H9 (cell line): ENCODE measurements at regions not wholly inside any gene's neighbourhood (a gene's known extent, or its start where the extent isn't known, plus 50 kb on each side); places are given as distances from the start of the nearest gene placed in this dataset.

Source experiments
- DNase-seq: peaks from one replicate; pipeline ENCODE4 v3.0.0-alpha.2; 2017
- H2AFZ ChIP-seq: one replicate; pipeline ENCODE4 v1.6.1; 2013; ENCODE audit warnings: mild to moderate bottlenecking, low read length, control low read depth, moderate library complexity
- H2AK5ac ChIP-seq: 2 replicates; pipeline ENCODE4 v1.6.1; 2013; ENCODE audit warnings: low read length, control low read depth, mixed read lengths; ENCODE audit not compliant: insufficient read length
- H2BK120ac ChIP-seq: one replicate; pipeline ENCODE4 v1.6.1; 2013; ENCODE audit warnings: low read depth, mild to moderate bottlenecking, low read length, control low read depth, inconsistent platforms; ENCODE audit not compliant: poor library complexity, severe bottlenecking
- H2BK12ac ChIP-seq: 2 replicates; pipeline ENCODE4 v1.6.1; 2013; ENCODE audit warnings: low read length, control low read depth, mixed read lengths, low read depth; ENCODE audit not compliant: insufficient read length
- H2BK15ac ChIP-seq: 2 replicates; pipeline ENCODE4 v1.6.1; 2013; ENCODE audit warnings: low read depth, low read length, control low read depth
- H2BK20ac ChIP-seq: one replicate; pipeline ENCODE4 v1.6.1; 2013; ENCODE audit warnings: low read depth, mild to moderate bottlenecking, low read length, control low read depth, inconsistent platforms; ENCODE audit not compliant: poor library complexity, severe bottlenecking
- H2BK5ac ChIP-seq: 2 replicates; pipeline ENCODE4 v1.6.1; 2013; ENCODE audit warnings: low read length, control low read depth, mixed read lengths; ENCODE audit not compliant: insufficient read length
- H3K14ac ChIP-seq: 2 replicates; pipeline ENCODE4 v1.6.1; 2013; ENCODE audit warnings: low read length, control low read depth; ENCODE audit not compliant: insufficient read depth
- H3K18ac ChIP-seq: 2 replicates; pipeline ENCODE4 v1.6.1; 2013; ENCODE audit warnings: low read depth, mild to moderate bottlenecking, mixed read lengths, low read length, control low read depth; ENCODE audit not compliant: insufficient read length
- H3K23ac ChIP-seq: 2 replicates; pipeline ENCODE4 v1.6.1; 2013; ENCODE audit warnings: low read length, control low read depth, mixed read lengths, low read depth; ENCODE audit not compliant: insufficient read length
- H3K23me2 ChIP-seq: 2 replicates; pipeline ENCODE4 v1.6.1; 2013; ENCODE audit warnings: low read depth, mild to moderate bottlenecking, mixed read lengths, low read length, control low read depth; ENCODE audit not compliant: insufficient read length, poor library complexity, severe bottlenecking
- H3K27ac ChIP-seq: 2 replicates; pipeline ENCODE4 v1.5.1; 2013; ENCODE audit warnings: low read length, control low read depth, mixed read lengths, low read depth; ENCODE audit not compliant: insufficient read length
- H3K27me3 ChIP-seq: 2 replicates; pipeline ENCODE4 v1.6.1; 2013; ENCODE audit warnings: low read length, control low read depth, inconsistent platforms; ENCODE audit not compliant: insufficient read depth
- H3K4ac ChIP-seq: 2 replicates; pipeline ENCODE4 v1.6.1; 2013; ENCODE audit warnings: low read depth, mild to moderate bottlenecking, control low read depth, inconsistent platforms, low read length, moderate library complexity
- H3K4me1 ChIP-seq: 2 replicates; pipeline ENCODE4 v1.6.1; 2013; ENCODE audit warnings: low read length, control low read depth, inconsistent platforms; ENCODE audit not compliant: insufficient read depth
- H3K4me2 ChIP-seq: 2 replicates; pipeline ENCODE4 v1.6.1; 2013; ENCODE audit warnings: low read length, control low read depth, mixed read lengths; ENCODE audit not compliant: insufficient read length, insufficient read depth
- H3K56ac ChIP-seq: 2 replicates; pipeline ENCODE4 v1.6.1; 2013; ENCODE audit warnings: low read depth, mild to moderate bottlenecking, mixed read lengths, low read length, control low read depth; ENCODE audit not compliant: insufficient read length
- H3K79me1 ChIP-seq: 2 replicates; pipeline ENCODE4 v1.6.1; 2013; ENCODE audit warnings: low read depth, mild to moderate bottlenecking, moderate library complexity, low read length, control low read depth, inconsistent platforms; ENCODE audit not compliant: insufficient read depth, poor library complexity, severe bottlenecking
- H3K79me2 ChIP-seq: 2 replicates; pipeline ENCODE4 v1.6.1; 2013; ENCODE audit warnings: low read length, control low read depth, inconsistent platforms; ENCODE audit not compliant: insufficient read depth
- H3K9ac ChIP-seq: 2 replicates; pipeline ENCODE4 v1.6.1; 2013; ENCODE audit warnings: low read length, control low read depth, mixed read lengths; ENCODE audit not compliant: insufficient read length; ENCODE audit errors: extremely low read depth
- H3K9me3 ChIP-seq: one replicate; pipeline ENCODE4 v1.6.1; 2013; ENCODE audit warnings: low read depth, low read length, inconsistent platforms; ENCODE audit not compliant: control insufficient read depth
- H3T11ph ChIP-seq: one replicate; pipeline ENCODE4 v1.6.1; 2013; ENCODE audit warnings: mild to moderate bottlenecking, low read length, control low read depth, inconsistent platforms
- H4K20me1 ChIP-seq: one replicate; pipeline ENCODE4 v1.6.1; 2013; ENCODE audit not compliant: control insufficient read depth, insufficient read length, insufficient read depth
- H4K5ac ChIP-seq: 2 replicates; pipeline ENCODE4 v1.6.1; 2013; ENCODE audit warnings: low read depth, mild to moderate bottlenecking, mixed read lengths, low read length, control low read depth; ENCODE audit not compliant: insufficient read length
- H4K8ac ChIP-seq: replicated peaks from 2 replicates; pipeline ENCODE4 v1.6.1; 2013; ENCODE audit warnings: low read length, control low read depth, mixed read lengths, low read depth; ENCODE audit not compliant: insufficient read length
- H4K91ac ChIP-seq: 2 replicates; pipeline ENCODE4 v1.6.1; 2013; ENCODE audit warnings: low read depth, mild to moderate bottlenecking, moderate library complexity, mixed read lengths, low read length, control low read depth; ENCODE audit not compliant: insufficient read length
- H3K27ac Mint-ChIP-seq, 3 experiments: 2 replicates in 2 of 3; 3 replicates in 1 of 3; pipeline ENCODE4 v1.8.0; 2020 to 2021; ENCODE audit warnings: mixed read lengths in 3 of 3, mild to moderate bottlenecking in 1 of 3, moderate library complexity in 1 of 3
- H3K27me3 Mint-ChIP-seq: 2 replicates; pipeline ENCODE4 v1.8.0; 2021; ENCODE audit warnings: low read depth, mild to moderate bottlenecking, moderate library complexity, mixed read lengths
- H3K36me3 Mint-ChIP-seq, 3 experiments: 2 replicates in 2 of 3; 3 replicates in 1 of 3; pipeline ENCODE4 v1.8.0; 2020 to 2021; ENCODE audit warnings: low read depth in 3 of 3, mixed read lengths in 3 of 3; ENCODE audit not compliant: insufficient read depth in 1 of 3
- H3K4me1 Mint-ChIP-seq, 2 experiments: 2 replicates each; pipeline ENCODE4 v1.8.0; 2020; ENCODE audit warnings: mixed read lengths in 2 of 2
- H3K4me3 Mint-ChIP-seq, 2 experiments: 2 replicates in 1 of 2; 3 replicates in 1 of 2; pipeline ENCODE4 v1.8.0; 2020 to 2021; ENCODE audit warnings: mild to moderate bottlenecking in 2 of 2, mixed read lengths in 2 of 2, moderate library complexity in 1 of 2
- H3K9me3 Mint-ChIP-seq, 2 experiments: 2 replicates in 1 of 2; 3 replicates in 1 of 2; pipeline ENCODE4 v1.8.0; 2020; ENCODE audit warnings: mild to moderate bottlenecking in 2 of 2, mixed read lengths in 2 of 2, moderate library complexity in 1 of 2
- WGBS: extraction: QIAGEN DNeasy Blood & Tissue Kit; methylation state at CpG from one replicate; pipeline ENCODE4 v1.1.7; 2013; ENCODE audit warnings: missing lambda C conversion rate, low lambda C conversion rate, mixed read lengths; ENCODE audit not compliant: insufficient read length; ENCODE audit errors: extremely low coverage; 5-methylcytosine and 5-hydroxymethylcytosine counted together
- TF ChIP-seq, protein P1 (sequence below): fragments of 200-600 bp; sonication (generic); conservative IDR thresholded peaks from 3 replicates; pipeline ENCODE4 v1.8.0; 2021; ENCODE audit warnings: antibody characterized with exemption, mild to moderate bottlenecking

DNA sequence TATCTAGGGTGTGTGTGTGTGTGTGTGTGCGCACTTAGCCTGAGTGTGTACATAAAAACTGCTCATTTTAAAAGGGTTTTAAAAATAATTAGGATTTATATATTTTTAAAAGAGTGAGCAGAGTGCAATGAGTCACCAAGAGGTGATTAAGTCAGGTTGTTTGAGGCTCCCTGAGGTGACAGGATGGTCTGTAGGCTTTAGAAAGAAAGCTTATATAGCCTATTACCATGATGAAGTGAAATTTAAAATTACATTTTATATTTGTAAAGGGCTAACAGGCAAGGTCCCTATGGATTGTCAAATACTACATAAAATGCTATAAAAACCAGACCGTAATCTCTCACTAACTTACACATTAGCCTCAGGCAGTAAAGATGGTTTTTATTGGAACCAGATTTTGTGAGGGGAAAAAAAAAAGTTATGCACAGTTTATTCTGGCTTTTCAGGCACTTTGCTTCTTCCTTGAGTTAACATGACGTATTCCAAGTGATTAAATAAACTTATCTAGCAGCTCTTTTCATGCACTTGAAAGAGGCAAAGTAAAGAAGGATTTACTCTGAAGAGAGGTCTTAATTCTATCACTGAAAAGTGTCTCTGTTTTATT is 711.7 kb upstream of the PTBP2 start:
- WGBS: no CpG with 5 or more reads among the region's 3 CpGs
- H3K23me2 ChIP-seq: no peaks in the 10 kb centered on the region
- no peak overlapping the region for H2AK5ac ChIP-seq
- no peak overlapping the region for H2AFZ ChIP-seq
- Mint-ChIP-seq H3K27me3 (no peaks in the 10 kb centered on the region), H3K4me3 (no peak overlapping the region), H3K36me3 (peaks cover 9 to 13% (median 11%) of the 10 kb centered on the region in 3 experiments), H3K4me1 (no peaks in the 10 kb centered on the region), H3K27ac (no peak overlapping the region), H3K9me3 (peaks cover 7 to 11% of the 10 kb centered on the region in 2 experiments)
- H3K23ac ChIP-seq: no peak overlapping the region
- H2BK12ac ChIP-seq: no peak overlapping the region
- no peak overlapping the region for H2BK120ac ChIP-seq
- H4K91ac ChIP-seq: no peak overlapping the region
- H3K4ac ChIP-seq: no peak overlapping the region
- no peak overlapping the region for H3K9ac ChIP-seq
- H4K20me1 ChIP-seq: no peaks in the 10 kb centered on the region
- H3K18ac ChIP-seq: no peak overlapping the region
- DNase-seq: no peak
- no peaks in the 10 kb centered on the region for H3K9me3 ChIP-seq
- H2BK5ac ChIP-seq: no peak overlapping the region
- no peak overlapping the region for H4K5ac ChIP-seq
- H2BK20ac ChIP-seq: no peak overlapping the region
- no peaks in the 10 kb centered on the region for H3K79me2 ChIP-seq
- no peak overlapping the region for H4K8ac ChIP-seq
- H3T11ph ChIP-seq: no peak overlapping the region
- H3K27ac ChIP-seq: no peak overlapping the region
- no peak overlapping the region for H2BK15ac ChIP-seq
- H3K14ac ChIP-seq: no peak overlapping the region
- H3K4me1 ChIP-seq: no peaks in the 10 kb centered on the region
- H3K79me1 ChIP-seq: no peaks in the 10 kb centered on the region
- H3K4me2 ChIP-seq: no peak overlapping the region
- no peaks in the 10 kb centered on the region for H3K27me3 ChIP-seq
- H3K56ac ChIP-seq: no peak overlapping the region
- TF ChIP-seq, protein P1, sequence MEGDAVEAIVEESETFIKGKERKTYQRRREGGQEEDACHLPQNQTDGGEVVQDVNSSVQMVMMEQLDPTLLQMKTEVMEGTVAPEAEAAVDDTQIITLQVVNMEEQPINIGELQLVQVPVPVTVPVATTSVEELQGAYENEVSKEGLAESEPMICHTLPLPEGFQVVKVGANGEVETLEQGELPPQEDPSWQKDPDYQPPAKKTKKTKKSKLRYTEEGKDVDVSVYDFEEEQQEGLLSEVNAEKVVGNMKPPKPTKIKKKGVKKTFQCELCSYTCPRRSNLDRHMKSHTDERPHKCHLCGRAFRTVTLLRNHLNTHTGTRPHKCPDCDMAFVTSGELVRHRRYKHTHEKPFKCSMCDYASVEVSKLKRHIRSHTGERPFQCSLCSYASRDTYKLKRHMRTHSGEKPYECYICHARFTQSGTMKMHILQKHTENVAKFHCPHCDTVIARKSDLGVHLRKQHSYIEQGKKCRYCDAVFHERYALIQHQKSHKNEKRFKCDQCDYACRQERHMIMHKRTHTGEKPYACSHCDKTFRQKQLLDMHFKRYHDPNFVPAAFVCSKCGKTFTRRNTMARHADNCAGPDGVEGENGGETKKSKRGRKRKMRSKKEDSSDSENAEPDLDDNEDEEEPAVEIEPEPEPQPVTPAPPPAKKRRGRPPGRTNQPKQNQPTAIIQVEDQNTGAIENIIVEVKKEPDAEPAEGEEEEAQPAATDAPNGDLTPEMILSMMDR: no peak
